ENCODE measurements at regions not wholly inside any gene's neighbourhood (a gene's known extent, or its start where the extent isn't known, plus 50 kb on each side); places are given as distances from the start of the nearest gene placed in this dataset.

DNA sequence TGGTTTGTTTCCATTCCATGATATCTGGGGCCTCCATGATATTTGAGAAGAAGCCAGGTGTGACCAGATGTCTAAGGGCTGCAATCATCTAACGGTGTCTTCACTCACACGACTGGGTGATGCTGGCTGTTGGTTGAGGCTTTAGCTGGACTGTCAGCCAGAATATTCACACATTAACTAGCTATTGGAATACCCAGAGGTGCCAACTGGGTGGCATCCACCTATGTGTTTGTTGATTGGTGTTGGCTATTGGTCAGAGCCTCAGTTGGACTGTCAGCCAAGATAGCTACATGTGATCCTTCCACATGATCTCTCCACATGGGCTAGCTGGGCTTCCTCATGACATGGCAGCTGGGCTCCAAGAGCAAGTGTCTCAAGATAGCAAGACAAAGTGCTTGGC lies 117.4 kb downstream of the CDCA7 start:
- no peaks in the 10 kb centered on the region for H3K36me3 ChIP-seq (ENCODE audit: control insufficient read depth in 1 of 2, insufficient read depth in 2 of 2, low read length in 2 of 2)
- no peaks in the 10 kb centered on the region for H3K4me1 ChIP-seq (ENCODE audit: control insufficient read depth in 1 of 2, insufficient read depth in 2 of 2, low read length in 2 of 2)
- no peaks in the 10 kb centered on the region for H3K27me3 ChIP-seq (ENCODE audit: low read depth, low read length)
- H3K27ac ChIP-seq (ENCODE audit: low read length): no peak overlapping the region
- H3K4me3 ChIP-seq (ENCODE audit: low read depth in 1 of 2, low read length in 2 of 2): no peak overlapping the region
- no peaks in the 10 kb centered on the region for H3K9me3 ChIP-seq (ENCODE audit: control insufficient read depth in 1 of 2, low read length in 2 of 2)

DNA sequence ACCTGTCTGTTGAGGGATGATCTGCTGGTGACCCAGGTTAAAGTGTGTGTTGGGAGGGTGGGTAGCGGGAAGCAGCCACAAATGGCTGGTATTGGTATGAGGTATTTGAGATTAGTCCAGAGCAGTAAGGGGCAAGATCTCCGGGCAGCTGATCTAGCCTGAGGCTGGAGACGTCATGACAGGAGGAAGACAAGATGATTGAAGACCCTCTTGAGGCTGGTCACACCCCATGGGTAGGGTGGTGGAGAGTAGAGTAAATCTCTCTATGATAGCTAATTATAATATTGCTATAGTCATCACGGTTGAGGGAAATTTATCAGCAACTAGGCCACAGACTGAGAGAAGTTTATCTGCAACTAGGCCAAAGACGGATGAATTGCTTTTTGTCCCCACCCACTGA lies 128.5 kb downstream of the CDCA7 start:
- no peaks in the 10 kb centered on the region for H3K9me3 ChIP-seq (ENCODE audit: control insufficient read depth in 1 of 2, low read length in 2 of 2)
- no peaks in the 10 kb centered on the region for H3K27me3 ChIP-seq (ENCODE audit: low read depth, low read length)
- H3K27ac ChIP-seq (ENCODE audit: low read length): no peak overlapping the region
- H3K4me1 ChIP-seq (ENCODE audit: control insufficient read depth in 1 of 2, insufficient read depth in 2 of 2, low read length in 2 of 2): no peaks in the 10 kb centered on the region
- no peak overlapping the region for H3K4me3 ChIP-seq (ENCODE audit: low read depth in 1 of 2, low read length in 2 of 2)
- H3K36me3 ChIP-seq (ENCODE audit: control insufficient read depth in 1 of 2, insufficient read depth in 2 of 2, low read length in 2 of 2): no peaks in the 10 kb centered on the region

DNA sequence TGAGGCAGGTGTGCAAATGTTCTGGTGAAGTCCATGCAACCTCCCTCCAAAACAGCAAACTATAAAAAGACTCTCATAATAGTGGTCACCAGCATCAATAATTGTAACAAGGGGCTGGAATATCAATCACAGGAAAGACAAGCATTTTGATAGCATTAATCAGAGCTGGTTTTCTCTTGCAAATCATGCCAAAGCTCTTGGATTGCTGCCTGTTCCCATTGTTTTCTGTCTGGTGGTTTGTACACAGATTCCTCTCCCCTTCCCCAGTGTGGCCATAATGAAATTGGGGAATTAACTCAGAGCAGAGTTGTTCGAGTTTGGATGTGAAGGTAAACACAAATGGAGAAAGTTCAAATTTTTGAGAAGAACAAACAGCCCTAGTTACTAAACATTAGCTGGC lies 134.2 kb downstream of the CDCA7 start:
- Histone ChIP-seq H3K36me3 (ENCODE audit: control insufficient read depth in 1 of 2, insufficient read depth in 2 of 2, low read length in 2 of 2) (no peaks in the 10 kb centered on the region), H3K4me1 (ENCODE audit: control insufficient read depth in 1 of 2, insufficient read depth in 2 of 2, low read length in 2 of 2) (no peaks in the 10 kb centered on the region), H3K9me3 (ENCODE audit: control insufficient read depth in 1 of 2, low read length in 2 of 2) (no peaks in the 10 kb centered on the region), H3K27me3 (ENCODE audit: low read depth, low read length) (no peaks in the 10 kb centered on the region), H3K4me3 (ENCODE audit: low read depth in 1 of 2, low read length in 2 of 2) (no peak overlapping the region), H3K27ac (ENCODE audit: low read length) (no peak overlapping the region)

DNA sequence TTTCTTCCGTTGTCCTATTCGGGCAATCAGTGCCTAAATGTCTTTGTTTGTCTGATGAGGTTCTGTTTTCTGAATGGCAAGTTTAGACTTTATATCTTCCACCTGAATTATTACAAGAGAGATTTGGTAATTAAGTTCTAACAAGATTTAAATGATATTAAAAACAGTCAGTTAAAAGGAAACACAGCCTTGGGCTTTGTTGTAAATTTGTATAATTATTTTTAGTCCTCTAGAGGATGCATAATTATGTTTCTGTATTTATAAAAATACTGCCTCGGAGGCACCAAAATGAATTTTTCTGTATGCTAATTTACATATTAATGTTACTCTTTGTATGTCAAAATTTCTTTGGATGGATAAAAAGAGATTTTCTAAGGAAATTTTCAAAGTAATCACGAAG lies 136.7 kb downstream of the CDCA7 start:
- H3K4me3 ChIP-seq (ENCODE audit: low read depth in 1 of 2, low read length in 2 of 2): no peak overlapping the region
- H3K27me3 ChIP-seq (ENCODE audit: low read depth, low read length): no peaks in the 10 kb centered on the region
- H3K36me3 ChIP-seq (ENCODE audit: control insufficient read depth in 1 of 2, insufficient read depth in 2 of 2, low read length in 2 of 2): no peaks in the 10 kb centered on the region
- no peaks in the 10 kb centered on the region for H3K4me1 ChIP-seq (ENCODE audit: control insufficient read depth in 1 of 2, insufficient read depth in 2 of 2, low read length in 2 of 2)
- no peak overlapping the region for H3K27ac ChIP-seq (ENCODE audit: low read length)
- H3K9me3 ChIP-seq (ENCODE audit: control insufficient read depth in 1 of 2, low read length in 2 of 2): no peaks in the 10 kb centered on the region

DNA sequence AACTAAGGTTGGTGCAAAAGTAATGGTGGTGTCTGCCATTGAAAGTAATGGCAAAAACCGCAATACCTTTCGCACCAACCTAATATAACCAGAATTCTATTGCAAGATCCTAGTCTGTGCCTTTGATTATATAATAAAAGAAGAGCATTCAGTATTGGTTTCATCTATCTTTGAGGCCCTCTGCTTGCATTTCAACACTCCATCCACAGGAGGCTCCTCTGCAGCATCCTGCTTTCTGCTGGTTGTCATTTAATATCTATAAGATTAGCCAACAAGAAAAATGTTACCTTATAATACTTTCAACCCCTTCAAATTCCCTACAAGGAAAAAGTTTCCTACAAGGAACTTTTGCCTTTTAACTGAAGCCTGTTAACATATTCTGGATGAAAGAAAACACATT lies 139.2 kb downstream of the CDCA7 start:
- H3K27me3 ChIP-seq (ENCODE audit: low read depth, low read length): no peaks in the 10 kb centered on the region
- no peak overlapping the region for H3K27ac ChIP-seq (ENCODE audit: low read length)
- no peak overlapping the region for H3K4me3 ChIP-seq (ENCODE audit: low read depth in 1 of 2, low read length in 2 of 2)
- H3K9me3 ChIP-seq (ENCODE audit: control insufficient read depth in 1 of 2, low read length in 2 of 2): no peaks in the 10 kb centered on the region
- no peaks in the 10 kb centered on the region for H3K4me1 ChIP-seq (ENCODE audit: control insufficient read depth in 1 of 2, insufficient read depth in 2 of 2, low read length in 2 of 2)
- no peaks in the 10 kb centered on the region for H3K36me3 ChIP-seq (ENCODE audit: control insufficient read depth in 1 of 2, insufficient read depth in 2 of 2, low read length in 2 of 2)

DNA sequence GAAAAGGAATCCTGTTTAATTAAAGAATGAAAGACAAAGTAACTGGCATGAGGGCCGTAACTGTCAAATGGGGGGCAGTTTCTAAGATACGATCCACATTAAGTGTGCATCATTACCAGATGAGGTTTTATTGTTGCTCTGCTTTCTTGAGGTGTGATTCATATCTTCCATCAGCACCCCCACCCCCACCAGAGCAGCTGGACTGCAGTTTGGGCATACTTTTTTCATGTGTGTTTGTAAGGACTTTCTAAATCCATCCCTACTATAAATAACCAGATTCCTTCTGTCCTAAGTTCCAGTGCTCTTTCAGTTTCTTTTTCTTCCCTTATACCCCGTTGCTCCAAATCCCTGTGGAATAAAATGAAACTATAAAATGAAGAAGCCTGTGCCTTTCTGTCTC lies 142.1 kb downstream of the CDCA7 start:
- Histone ChIP-seq H3K4me1 (ENCODE audit: control insufficient read depth in 1 of 2, insufficient read depth in 2 of 2, low read length in 2 of 2) (no peaks in the 10 kb centered on the region), H3K36me3 (ENCODE audit: control insufficient read depth in 1 of 2, insufficient read depth in 2 of 2, low read length in 2 of 2) (no peaks in the 10 kb centered on the region), H3K4me3 (ENCODE audit: low read depth in 1 of 2, low read length in 2 of 2) (no peak overlapping the region), H3K27me3 (ENCODE audit: low read depth, low read length) (no peaks in the 10 kb centered on the region), H3K9me3 (ENCODE audit: control insufficient read depth in 1 of 2, low read length in 2 of 2) (no peaks in the 10 kb centered on the region), H3K27ac (ENCODE audit: low read length) (no peak overlapping the region)

DNA sequence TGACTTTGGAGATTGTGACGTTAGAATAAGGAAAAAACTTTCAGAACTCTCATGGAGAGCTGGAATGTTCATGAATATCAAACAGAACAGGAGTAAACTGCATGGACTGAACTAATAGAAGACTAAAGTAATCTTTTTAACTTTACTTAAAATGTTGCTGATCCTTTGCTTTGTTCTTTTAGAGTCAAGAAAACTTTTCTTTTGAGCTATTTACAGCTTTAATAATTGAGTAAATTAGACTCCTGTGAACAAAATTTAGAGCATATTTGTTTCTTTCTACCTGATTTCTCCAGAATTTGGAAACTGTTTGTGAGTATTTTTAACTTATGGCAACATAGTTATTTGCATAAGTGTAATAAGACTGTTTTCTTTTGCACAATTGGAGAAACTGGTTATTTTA lies 146.3 kb downstream of the CDCA7 start:
- H3K4me1 ChIP-seq (ENCODE audit: control insufficient read depth in 1 of 2, insufficient read depth in 2 of 2, low read length in 2 of 2): no peaks in the 10 kb centered on the region
- no peak overlapping the region for H3K4me3 ChIP-seq (ENCODE audit: low read depth in 1 of 2, low read length in 2 of 2)
- H3K27me3 ChIP-seq (ENCODE audit: low read depth, low read length): no peaks in the 10 kb centered on the region
- no peak overlapping the region for H3K27ac ChIP-seq (ENCODE audit: low read length)
- H3K9me3 ChIP-seq (ENCODE audit: control insufficient read depth in 1 of 2, low read length in 2 of 2): no peaks in the 10 kb centered on the region
- no peaks in the 10 kb centered on the region for H3K36me3 ChIP-seq (ENCODE audit: control insufficient read depth in 1 of 2, insufficient read depth in 2 of 2, low read length in 2 of 2)

DNA sequence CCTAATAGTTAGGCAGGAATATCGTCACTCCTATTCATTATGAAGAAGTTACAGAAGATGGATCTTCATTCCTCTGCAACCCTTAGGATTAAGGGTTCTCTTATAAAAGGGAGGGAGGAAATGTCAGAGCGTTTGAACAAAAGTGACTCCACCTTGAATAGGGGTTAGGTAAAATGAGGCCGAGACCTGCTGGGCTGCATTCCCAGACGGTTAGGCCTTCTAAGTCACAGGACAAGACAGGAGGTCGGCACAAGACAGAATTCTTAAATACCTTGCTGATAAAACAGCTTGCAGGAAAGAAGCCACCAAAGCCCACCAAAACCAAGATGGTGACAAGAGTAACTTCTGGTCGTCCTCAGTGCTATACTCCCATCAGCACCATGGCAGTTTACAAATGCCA lies 147.6 kb downstream of the CDCA7 start:
- Histone ChIP-seq H3K9me3 (ENCODE audit: control insufficient read depth in 1 of 2, low read length in 2 of 2) (no peaks in the 10 kb centered on the region), H3K36me3 (ENCODE audit: control insufficient read depth in 1 of 2, insufficient read depth in 2 of 2, low read length in 2 of 2) (no peaks in the 10 kb centered on the region), H3K27ac (ENCODE audit: low read length) (no peak overlapping the region), H3K4me3 (ENCODE audit: low read depth in 1 of 2, low read length in 2 of 2) (no peak overlapping the region), H3K27me3 (ENCODE audit: low read depth, low read length) (no peaks in the 10 kb centered on the region), H3K4me1 (ENCODE audit: control insufficient read depth in 1 of 2, insufficient read depth in 2 of 2, low read length in 2 of 2) (no peaks in the 10 kb centered on the region)

DNA sequence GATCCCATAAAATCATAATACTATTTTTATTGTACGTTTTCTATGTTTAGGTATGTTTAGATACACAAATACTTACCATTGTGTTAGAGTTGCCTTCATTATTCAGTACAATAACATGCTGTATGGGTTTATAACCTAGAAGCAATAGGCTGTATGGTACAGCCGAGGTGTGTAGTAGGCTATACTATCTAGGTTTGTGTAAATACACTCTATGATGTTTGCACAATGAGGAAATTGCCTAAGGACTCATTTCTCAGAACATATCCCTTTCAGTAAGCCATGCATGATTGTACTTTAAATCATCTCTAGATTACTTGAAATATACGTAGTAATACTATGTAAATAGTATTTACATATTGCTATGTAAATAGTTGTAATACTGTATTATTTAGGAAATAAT lies 156.7 kb downstream of the CDCA7 start:
- Histone ChIP-seq H3K4me1 (ENCODE audit: control insufficient read depth in 1 of 2, insufficient read depth in 2 of 2, low read length in 2 of 2) (no peaks in the 10 kb centered on the region), H3K4me3 (ENCODE audit: low read depth in 1 of 2, low read length in 2 of 2) (no peak overlapping the region), H3K27me3 (ENCODE audit: low read depth, low read length) (no peaks in the 10 kb centered on the region), H3K9me3 (ENCODE audit: control insufficient read depth in 1 of 2, low read length in 2 of 2) (no peaks in the 10 kb centered on the region), H3K27ac (ENCODE audit: low read length) (no peak overlapping the region), H3K36me3 (ENCODE audit: control insufficient read depth in 1 of 2, insufficient read depth in 2 of 2, low read length in 2 of 2) (no peaks in the 10 kb centered on the region)

DNA sequence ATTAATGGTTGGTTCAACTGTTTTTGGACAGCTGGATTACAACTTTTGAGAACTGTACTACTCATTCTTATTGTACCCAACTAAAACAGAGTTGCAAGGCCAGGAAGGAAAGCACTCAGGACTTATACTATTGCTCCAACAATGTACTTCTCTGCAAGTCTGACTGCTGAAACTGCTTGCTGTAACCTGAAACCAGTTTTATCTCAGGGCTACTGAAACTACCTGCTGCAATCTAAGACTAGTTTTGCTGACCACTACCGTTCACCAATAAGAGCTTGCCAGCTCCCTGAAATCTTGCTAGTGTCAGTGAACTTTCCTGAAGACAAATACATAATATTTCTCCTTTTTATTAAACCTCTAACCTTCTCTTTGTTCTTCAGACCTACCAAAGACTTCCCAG lies 157.3 kb downstream of the CDCA7 start:
- Histone ChIP-seq H3K9me3 (ENCODE audit: control insufficient read depth in 1 of 2, low read length in 2 of 2) (no peaks in the 10 kb centered on the region), H3K4me3 (ENCODE audit: low read depth in 1 of 2, low read length in 2 of 2) (no peak overlapping the region), H3K27me3 (ENCODE audit: low read depth, low read length) (no peaks in the 10 kb centered on the region), H3K27ac (ENCODE audit: low read length) (no peak overlapping the region), H3K36me3 (ENCODE audit: control insufficient read depth in 1 of 2, insufficient read depth in 2 of 2, low read length in 2 of 2) (no peaks in the 10 kb centered on the region), H3K4me1 (ENCODE audit: control insufficient read depth in 1 of 2, insufficient read depth in 2 of 2, low read length in 2 of 2) (no peaks in the 10 kb centered on the region)

DNA sequence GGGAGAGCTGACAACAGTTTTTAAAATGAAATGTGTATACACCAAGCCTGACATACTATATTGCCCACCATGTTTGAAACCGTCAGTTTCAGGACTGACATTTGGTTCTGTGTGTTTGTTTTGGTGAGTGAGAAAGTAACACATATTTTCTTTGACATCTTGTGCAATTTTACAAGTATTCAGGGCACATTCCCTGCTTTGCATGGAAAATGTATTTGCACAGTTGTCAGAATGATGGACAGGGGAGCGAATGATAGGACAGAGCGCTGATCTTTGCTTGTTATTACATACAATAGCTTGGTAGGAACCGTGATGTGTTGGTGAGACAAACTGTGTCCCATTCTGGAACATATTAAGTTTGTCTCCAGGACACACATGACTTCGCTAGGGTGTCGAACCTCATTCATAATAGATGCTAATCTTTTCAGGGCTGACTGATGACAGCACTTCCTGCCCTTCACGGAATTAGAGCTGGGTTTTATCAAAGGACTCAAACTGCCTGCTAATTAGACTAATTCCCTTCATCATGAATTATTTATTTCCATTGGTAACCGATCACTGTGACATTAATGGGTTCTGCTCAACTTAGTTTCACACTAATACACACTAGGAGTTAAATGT lies 158.5 kb downstream of the CDCA7 start:
- Histone ChIP-seq H3K27ac (ENCODE audit: low read length) (no peak overlapping the region), H3K36me3 (ENCODE audit: control insufficient read depth in 1 of 2, insufficient read depth in 2 of 2, low read length in 2 of 2) (no peaks in the 10 kb centered on the region), H3K4me1 (ENCODE audit: control insufficient read depth in 1 of 2, insufficient read depth in 2 of 2, low read length in 2 of 2) (no peaks in the 10 kb centered on the region), H3K9me3 (ENCODE audit: control insufficient read depth in 1 of 2, low read length in 2 of 2) (peaks cover 0 to 5% of the 10 kb centered on the region in 2 donors), H3K4me3 (ENCODE audit: low read depth in 1 of 2, low read length in 2 of 2) (no peak overlapping the region), H3K27me3 (ENCODE audit: low read depth, low read length) (no peaks in the 10 kb centered on the region)

DNA sequence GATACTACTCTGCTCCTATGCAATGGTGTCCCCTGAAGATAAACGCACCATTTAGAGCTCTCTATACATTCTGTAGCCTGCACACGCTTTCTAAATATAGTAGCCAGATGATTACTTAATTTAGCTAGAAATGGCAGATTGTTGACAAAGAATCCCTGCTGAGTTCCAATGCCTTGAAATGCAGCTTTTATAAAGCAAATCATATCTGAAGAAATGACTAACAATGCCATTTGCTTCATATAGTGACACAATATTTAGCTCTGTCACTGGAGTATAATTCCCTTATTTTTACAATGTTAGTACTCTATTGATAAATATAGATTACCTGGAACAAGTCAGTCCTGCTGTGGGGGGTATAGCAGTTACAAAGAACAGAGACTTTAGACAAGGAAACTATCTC lies 166.2 kb downstream of the CDCA7 start:
- no peaks in the 10 kb centered on the region for H3K36me3 ChIP-seq (ENCODE audit: control insufficient read depth in 1 of 2, insufficient read depth in 2 of 2, low read length in 2 of 2)
- peaks cover 0 to 5% of the 10 kb centered on the region in 2 donors for H3K9me3 ChIP-seq (ENCODE audit: control insufficient read depth in 1 of 2, low read length in 2 of 2)
- H3K4me3 ChIP-seq (ENCODE audit: low read depth in 1 of 2, low read length in 2 of 2): no peak overlapping the region
- H3K27me3 ChIP-seq (ENCODE audit: low read depth, low read length): no peaks in the 10 kb centered on the region
- H3K4me1 ChIP-seq (ENCODE audit: control insufficient read depth in 1 of 2, insufficient read depth in 2 of 2, low read length in 2 of 2): no peaks in the 10 kb centered on the region
- H3K27ac ChIP-seq (ENCODE audit: low read length): no peak overlapping the region

Data from muscle layer of duodenum (tissue), 2 donors.